WI38 (cell line): ENCODE measurements at regions not wholly inside any gene's neighbourhood (a gene's known extent, or its start where the extent isn't known, plus 50 kb on each side); places are given as distances from the start of the nearest gene placed in this dataset.

ENCODE experiments used
- H3K4me3 ChIP-seq: 2 replicates; pipeline ENCODE4 v1.5.1; 2011; ENCODE audit warnings: low read depth, mild to moderate bottlenecking, control low read depth, low read length
- TF ChIP-seq, protein P1 (sequence below): IDR thresholded peaks from 2 replicates; pipeline ENCODE4 v1.5.1; 2012; ENCODE audit warnings: low read depth, mild to moderate bottlenecking, control low read depth, low read length

DNA sequence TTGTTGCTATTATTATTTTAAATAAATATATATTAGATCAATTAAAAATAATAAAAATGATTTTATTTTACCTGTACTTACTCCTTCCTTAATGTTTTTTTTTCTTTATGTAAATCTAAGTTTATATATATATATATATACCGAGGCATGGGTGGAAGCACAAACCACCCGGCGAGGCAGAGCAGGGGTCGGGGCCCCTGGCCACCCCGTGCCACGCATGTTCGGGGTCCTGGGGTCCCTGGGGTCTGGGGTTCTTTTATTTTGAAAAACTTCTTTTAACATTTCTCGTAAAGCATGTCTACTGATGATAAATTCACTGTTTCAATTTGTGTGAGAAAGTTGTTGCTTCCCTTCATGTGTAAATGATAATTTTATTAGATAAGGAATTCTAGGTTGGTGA, 976.1 kb downstream of the REEP3 start:
- no peak overlapping the region for H3K4me3 ChIP-seq
- TF ChIP-seq, protein P1, sequence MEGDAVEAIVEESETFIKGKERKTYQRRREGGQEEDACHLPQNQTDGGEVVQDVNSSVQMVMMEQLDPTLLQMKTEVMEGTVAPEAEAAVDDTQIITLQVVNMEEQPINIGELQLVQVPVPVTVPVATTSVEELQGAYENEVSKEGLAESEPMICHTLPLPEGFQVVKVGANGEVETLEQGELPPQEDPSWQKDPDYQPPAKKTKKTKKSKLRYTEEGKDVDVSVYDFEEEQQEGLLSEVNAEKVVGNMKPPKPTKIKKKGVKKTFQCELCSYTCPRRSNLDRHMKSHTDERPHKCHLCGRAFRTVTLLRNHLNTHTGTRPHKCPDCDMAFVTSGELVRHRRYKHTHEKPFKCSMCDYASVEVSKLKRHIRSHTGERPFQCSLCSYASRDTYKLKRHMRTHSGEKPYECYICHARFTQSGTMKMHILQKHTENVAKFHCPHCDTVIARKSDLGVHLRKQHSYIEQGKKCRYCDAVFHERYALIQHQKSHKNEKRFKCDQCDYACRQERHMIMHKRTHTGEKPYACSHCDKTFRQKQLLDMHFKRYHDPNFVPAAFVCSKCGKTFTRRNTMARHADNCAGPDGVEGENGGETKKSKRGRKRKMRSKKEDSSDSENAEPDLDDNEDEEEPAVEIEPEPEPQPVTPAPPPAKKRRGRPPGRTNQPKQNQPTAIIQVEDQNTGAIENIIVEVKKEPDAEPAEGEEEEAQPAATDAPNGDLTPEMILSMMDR: no peak

DNA sequence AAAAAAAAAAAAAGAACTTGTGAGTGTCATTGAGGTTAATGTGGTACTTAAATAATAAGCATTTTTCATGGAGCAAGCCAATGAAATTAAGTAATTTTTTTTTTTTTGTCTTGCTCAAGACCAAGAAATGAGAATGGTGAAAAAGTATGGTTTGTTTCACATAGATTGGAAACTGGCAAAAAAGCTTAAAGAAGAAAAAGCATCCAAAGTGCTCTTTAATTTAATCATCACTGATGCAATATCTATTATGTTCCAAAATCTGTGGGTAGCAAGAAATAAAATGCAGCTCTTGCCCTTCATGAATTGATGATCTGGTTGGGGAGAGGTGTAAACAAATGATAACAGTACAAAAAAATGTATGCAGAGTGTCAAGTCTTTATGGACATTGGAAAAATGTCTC, 980.6 kb downstream of the REEP3 start:
- TF ChIP-seq, protein P1: no peak

DNA sequence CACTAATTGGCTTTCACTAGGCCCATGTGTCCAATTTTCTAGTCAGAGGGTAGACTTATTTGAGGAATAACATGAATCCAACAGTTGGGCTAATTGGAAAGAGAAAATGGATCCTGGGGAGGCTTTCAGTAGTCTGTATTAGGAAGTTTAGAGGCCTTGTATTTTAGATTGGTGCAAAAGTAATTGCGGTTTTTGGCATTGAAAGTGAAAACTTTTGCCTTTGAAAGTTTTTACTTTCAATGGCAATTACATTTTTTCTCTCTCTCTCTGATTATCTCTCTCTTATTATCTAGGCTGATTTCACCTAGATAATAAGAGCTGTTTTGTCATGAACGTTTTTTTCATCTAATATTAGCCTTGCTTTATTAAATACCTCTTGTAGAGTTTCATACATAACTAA, 981.7 kb downstream of the REEP3 start:
- no peak overlapping the region for H3K4me3 ChIP-seq
- TF ChIP-seq, protein P1: no peak

More for the DNA sequence above, 980.6 kb downstream of the REEP3 start:
- H3K4me3 ChIP-seq: no peak overlapping the region

DNA sequence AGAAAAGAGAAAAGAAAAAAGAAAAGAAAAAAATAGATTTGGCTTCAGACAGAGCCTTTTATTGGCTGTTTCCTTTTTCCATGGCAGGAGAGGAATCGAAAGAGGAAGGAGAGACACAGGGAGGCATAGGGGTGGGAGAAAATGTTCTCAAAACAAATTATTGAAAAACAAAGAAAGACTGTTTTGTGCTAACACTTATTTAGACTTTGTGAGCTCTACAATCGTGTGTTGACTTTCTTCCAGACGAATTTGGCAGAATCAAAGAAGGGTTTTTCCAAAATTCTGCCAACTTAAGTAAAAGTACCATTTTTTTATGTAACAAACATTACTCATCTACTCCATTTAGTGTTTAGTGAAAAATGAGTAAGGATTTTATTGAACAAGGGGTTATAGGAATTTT, 982.2 kb downstream of the REEP3 start:
- H3K4me3 ChIP-seq: no peak overlapping the region
- TF ChIP-seq, protein P1: no peak

DNA sequence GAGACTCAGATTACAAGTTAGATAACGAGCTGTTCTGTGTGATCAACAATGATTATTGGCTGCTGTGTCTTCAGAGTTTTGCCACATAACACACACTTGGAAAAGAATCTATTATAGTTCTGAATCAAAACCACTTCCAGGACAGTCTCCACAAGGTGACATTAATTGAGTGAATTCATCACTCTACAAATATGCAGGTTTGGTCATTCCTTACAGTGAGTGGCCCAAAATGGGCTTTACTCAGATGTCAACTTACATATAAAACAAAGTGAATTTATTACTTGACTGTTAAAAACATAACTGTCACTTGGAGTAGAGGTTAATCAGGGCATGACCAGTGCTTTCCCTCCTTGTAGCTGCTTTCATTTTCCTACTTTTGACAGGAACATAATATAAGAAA, 984.3 kb downstream of the REEP3 start:
- TF ChIP-seq, protein P1: no peak
- H3K4me3 ChIP-seq: no peak overlapping the region

DNA sequence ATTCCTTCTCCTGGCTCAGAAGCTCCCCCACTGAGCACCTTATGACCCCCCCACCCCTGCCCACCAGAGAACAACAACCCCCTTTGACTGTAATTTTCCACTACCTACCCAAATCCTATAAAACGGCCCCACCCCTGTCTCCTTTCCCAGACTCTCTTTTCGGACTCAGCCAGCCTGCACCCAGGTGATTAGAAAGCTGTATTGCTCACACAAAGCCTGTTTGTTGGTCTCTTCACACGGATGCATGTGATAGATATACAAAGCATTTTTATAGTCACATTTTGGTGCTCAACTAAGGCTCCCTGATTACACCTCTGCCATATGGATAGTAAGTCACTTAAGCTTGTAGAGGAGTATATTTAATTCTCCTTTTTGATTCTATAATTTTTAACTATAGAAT, 985.8 kb downstream of the REEP3 start:
- no peak overlapping the region for H3K4me3 ChIP-seq
- TF ChIP-seq, protein P1: no peak

DNA sequence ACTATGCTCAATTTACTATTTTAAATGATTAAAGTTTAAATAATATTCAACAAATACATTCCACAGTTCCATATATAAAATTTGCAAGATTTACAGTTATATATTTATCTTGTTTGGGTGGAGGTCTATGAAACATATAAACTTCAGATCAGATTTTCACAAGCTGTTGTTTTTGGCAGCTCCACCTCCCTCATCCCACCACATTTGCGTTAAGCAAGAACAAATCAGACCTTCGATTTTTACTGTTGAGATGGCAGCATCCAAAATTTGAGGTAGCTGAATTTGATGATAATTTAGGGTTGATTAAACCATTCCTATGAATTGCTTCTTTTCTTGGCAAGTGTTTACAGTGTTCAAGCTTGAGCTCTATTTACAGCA, 986.4 kb downstream of the REEP3 start:
- no peak overlapping the region for H3K4me3 ChIP-seq
- TF ChIP-seq, protein P1: no peak
